ENCODE measurements at regions not wholly inside any gene's neighbourhood (a gene's known extent, or its start where the extent isn't known, plus 50 kb on each side); places are given as distances from the start of the nearest gene placed in this dataset.

- Histone ChIP-seq H2AFZ (no peak overlapping the region), H3K9me3 (ENCODE audit: control insufficient read depth, low read length) (no peaks in the 10 kb centered on the region), H3K27ac (no peak overlapping the region), H3K4me2 (ENCODE audit: low read length) (no peak overlapping the region), H3K36me3 (ENCODE audit: control insufficient read depth, insufficient read depth, low read length) (no peaks in the 10 kb centered on the region), H3K9ac (no peak overlapping the region), H3K27me3 (ENCODE audit: control insufficient read depth, insufficient read depth, low read length) (no peaks in the 10 kb centered on the region), H3K4me3 (ENCODE audit: low read depth, low read length) (no peak overlapping the region), H3K4me1 (no peaks in the 10 kb centered on the region), H3K79me2 (no peaks in the 10 kb centered on the region)
- no peak for TF ChIP-seq CTCF (IDR thresholded peaks at IDR 0.05)
These were observed 155.5 kb upstream of the FGGY start for GRCh38 chr1:59141267-59141863.

- Histone ChIP-seq H3K4me1 (no peaks in the 10 kb centered on the region), H3K36me3 (ENCODE audit: control insufficient read depth, insufficient read depth, low read length) (no peaks in the 10 kb centered on the region), H3K9me3 (ENCODE audit: control insufficient read depth, low read length) (no peaks in the 10 kb centered on the region), H3K27ac (no peak overlapping the region), H3K9ac (no peak overlapping the region), H2AFZ (no peak overlapping the region), H3K4me2 (ENCODE audit: low read length) (no peak overlapping the region), H3K79me2 (no peaks in the 10 kb centered on the region), H3K4me3 (ENCODE audit: low read depth, low read length) (no peak overlapping the region), H3K27me3 (ENCODE audit: control insufficient read depth, insufficient read depth, low read length) (no peaks in the 10 kb centered on the region)
- TF ChIP-seq CTCF (IDR thresholded peaks at IDR 0.05): no peak
These were observed 154.4 kb upstream of the FGGY start for GRCh38 chr1:59142311-59143132.

GRCh38 chr1:59143133-59143487, 153.8 kb upstream of the FGGY start:
- Histone ChIP-seq H3K4me3 (ENCODE audit: low read depth, low read length) (no peak overlapping the region), H3K4me2 (ENCODE audit: low read length) (no peak overlapping the region), H3K9ac (no peak overlapping the region), H2AFZ (no peak overlapping the region), H3K79me2 (no peaks in the 10 kb centered on the region), H3K9me3 (ENCODE audit: control insufficient read depth, low read length) (no peaks in the 10 kb centered on the region), H3K36me3 (ENCODE audit: control insufficient read depth, insufficient read depth, low read length) (no peaks in the 10 kb centered on the region), H3K27me3 (ENCODE audit: control insufficient read depth, insufficient read depth, low read length) (no peaks in the 10 kb centered on the region), H3K27ac (no peak overlapping the region), H3K4me1 (no peaks in the 10 kb centered on the region)
- no peak for TF ChIP-seq CTCF (IDR thresholded peaks at IDR 0.05)

GRCh38 chr1:59143811-59144210, 153.1 kb upstream of the FGGY start:
- no peak overlapping the region for H3K4me2 ChIP-seq (ENCODE audit: low read length)
- no peaks in the 10 kb centered on the region for H3K27me3 ChIP-seq (ENCODE audit: control insufficient read depth, insufficient read depth, low read length)
- H3K9ac ChIP-seq: no peak overlapping the region
- no peak overlapping the region for H3K4me3 ChIP-seq (ENCODE audit: low read depth, low read length)
- H3K9me3 ChIP-seq (ENCODE audit: control insufficient read depth, low read length): no peaks in the 10 kb centered on the region
- no peaks in the 10 kb centered on the region for H3K79me2 ChIP-seq
- no peak overlapping the region for H2AFZ ChIP-seq
- TF ChIP-seq CTCF (IDR thresholded peaks at IDR 0.05): no peak
- H3K4me1 ChIP-seq: no peaks in the 10 kb centered on the region
- H3K27ac ChIP-seq: no peak overlapping the region
- no peaks in the 10 kb centered on the region for H3K36me3 ChIP-seq (ENCODE audit: control insufficient read depth, insufficient read depth, low read length)

- no peaks in the 10 kb centered on the region for H3K79me2 ChIP-seq
- H3K27me3 ChIP-seq (ENCODE audit: control insufficient read depth, insufficient read depth, low read length): no peaks in the 10 kb centered on the region
- no peak overlapping the region for H3K4me2 ChIP-seq (ENCODE audit: low read length)
- TF ChIP-seq CTCF (IDR thresholded peaks at IDR 0.05): no peak
- no peak overlapping the region for H3K27ac ChIP-seq
- H3K4me1 ChIP-seq: no peaks in the 10 kb centered on the region
- H3K4me3 ChIP-seq (ENCODE audit: low read depth, low read length): no peak overlapping the region
- no peaks in the 10 kb centered on the region for H3K9me3 ChIP-seq (ENCODE audit: control insufficient read depth, low read length)
- H2AFZ ChIP-seq: no peak overlapping the region
- H3K36me3 ChIP-seq (ENCODE audit: control insufficient read depth, insufficient read depth, low read length): no peaks in the 10 kb centered on the region
- H3K9ac ChIP-seq: no peak overlapping the region
These were observed 151.9 kb upstream of the FGGY start for GRCh38 chr1:59144959-59145358.
